Right lobe of liver (tissue), 4 donors: ENCODE measurements at regions not wholly inside any gene's neighbourhood (a gene's known extent, or its start where the extent isn't known, plus 50 kb on each side); places are given as distances from the start of the nearest gene placed in this dataset.

Source experiments
- CTCF ChIP-seq, 4 donors: fragments of 200-600 bp in 3 of 4; fragments of 450-650 bp in 1 of 4; IDR thresholded peaks; one replicate each; pipeline versions ENCODE4 v1.5.1 to v1.8.0; 2016 to 2022; ENCODE audit warnings: antibody characterized with exemption in 4 of 4, mild to moderate bottlenecking in 2 of 4
- POLR2A ChIP-seq: fragments of 450-650 bp; IDR thresholded peaks from one replicate; pipeline ENCODE4 v1.6.1; 2017; ENCODE audit warnings: antibody characterized with exemption, mild to moderate bottlenecking
- donor health status: DM: no; HTN: no; CAD: no.
- donor health status: DM: no; HTN: no; CAD: no.
- donor health status: DM: no; HTN: yes; CAD: no.

- no peak for TF ChIP-seq POLR2A
- TF ChIP-seq CTCF (IDR thresholded peaks at IDR 0.05): no peak
These were observed 1110.0 kb upstream of the PCDH20 start for GRCh38 chr13:62525652-62526051.
